ENCODE measurements at regions not wholly inside any gene's neighbourhood (a gene's known extent, or its start where the extent isn't known, plus 50 kb on each side); places are given as distances from the start of the nearest gene placed in this dataset.
"Not testable (repeated sequence)": the region's sequence is repeated elsewhere in the genome, so short reads cannot be mapped to it uniquely, and the experiment has no call there.

GRCh38 chr7:159207393-159207792, 62.7 kb upstream of the VIPR2 start:
- DNase-seq, result no peak

DNA sequence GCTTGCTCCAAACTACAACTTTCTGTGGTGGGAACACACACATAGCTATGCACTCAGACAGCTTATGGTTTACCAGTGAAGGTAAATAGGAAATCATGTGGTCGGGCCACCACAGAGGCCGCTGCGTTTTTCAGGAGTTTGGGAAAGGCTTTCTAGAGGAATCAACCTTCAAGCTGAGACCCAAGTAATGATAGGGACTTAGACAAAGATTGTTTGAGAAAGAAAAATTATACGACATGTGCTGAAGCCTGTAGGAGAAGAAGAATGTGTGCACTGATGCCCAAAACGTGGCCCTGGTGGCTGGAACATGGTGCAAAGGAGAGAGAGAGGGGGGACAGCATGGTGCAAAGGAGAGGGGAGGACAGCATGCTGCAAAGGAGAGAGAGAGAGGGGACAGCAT, 61.2 kb upstream of the VIPR2 start:
- DNase-seq, result no peak

- DNase-seq, result no peak
Observed at GRCh38 chr7:159204664-159205063, 60.0 kb upstream of the VIPR2 start.

DNA sequence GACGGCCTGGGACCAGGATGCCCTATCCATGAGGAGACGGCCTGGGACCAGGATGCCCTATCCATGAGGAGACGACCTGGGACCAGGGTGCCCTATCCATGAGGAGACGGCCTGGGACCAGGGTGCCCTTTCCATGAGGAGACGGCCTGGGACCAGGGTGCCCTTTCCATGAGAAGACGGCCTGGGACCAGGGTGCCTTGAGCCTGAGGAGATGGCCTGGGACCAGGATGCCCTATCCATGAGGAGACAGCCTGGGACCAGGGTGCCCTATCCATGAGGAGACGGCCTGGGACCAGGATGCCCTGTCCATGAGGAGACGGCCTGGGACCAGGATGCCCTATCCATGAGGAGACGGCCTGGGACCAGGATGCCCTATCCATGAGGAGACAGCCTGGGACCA, 58.6 kb upstream of the VIPR2 start:
- not testable (repeated sequence) for DNase-seq

DNA sequence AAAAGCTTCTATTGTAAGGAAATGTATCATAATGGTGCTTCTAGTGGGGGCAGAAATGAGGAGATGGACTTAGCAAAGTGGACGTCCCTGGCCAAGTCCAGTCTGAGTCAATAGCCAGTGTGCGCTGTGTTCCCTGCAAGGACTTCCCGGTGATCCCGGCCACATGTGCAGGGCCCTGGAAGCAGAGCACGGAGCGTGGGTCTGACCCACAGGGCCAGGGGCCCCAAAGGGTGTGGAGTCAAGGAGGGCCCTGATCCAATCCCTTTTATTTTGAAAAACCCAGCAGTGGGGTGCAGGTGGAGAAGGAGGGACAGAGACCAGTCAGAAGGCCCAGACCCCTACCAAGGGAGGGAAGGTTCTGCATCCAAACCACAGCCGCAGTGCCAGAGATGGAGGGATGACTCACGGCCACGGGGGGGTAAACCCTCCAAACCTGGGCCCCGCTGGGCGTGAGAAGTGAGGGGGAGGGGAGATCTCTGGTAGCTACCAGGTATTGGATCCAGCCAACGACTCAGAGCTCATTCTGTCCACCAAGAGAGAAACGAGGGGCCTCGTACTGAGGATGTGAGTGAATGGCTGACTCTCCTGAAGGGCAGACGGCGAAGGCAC, 57.2 kb upstream of the VIPR2 start:
- no peak for DNase-seq

DNA sequence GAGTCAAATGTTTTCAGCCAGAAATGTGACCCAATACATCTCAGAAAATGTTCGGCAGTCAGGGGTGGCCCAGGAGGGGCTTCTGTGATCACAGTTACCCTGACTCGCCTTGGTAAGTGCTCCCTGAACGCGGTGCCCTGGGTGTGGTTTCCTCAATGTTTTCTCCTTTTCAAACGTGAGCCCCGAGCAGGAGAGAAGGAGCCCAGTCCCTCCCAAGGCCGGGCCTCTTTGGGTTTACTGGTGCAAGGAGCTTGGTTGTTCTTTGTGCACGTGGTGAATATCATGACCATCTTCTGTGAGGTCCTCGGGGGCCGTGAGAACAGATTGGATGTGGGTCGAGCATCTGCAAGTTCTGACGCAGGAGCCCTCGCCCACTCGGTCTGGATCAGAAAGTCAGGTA, 55.8 kb upstream of the VIPR2 start:
- no peak for DNase-seq

GRCh38 chr7:159198016-159198724, 53.5 kb upstream of the VIPR2 start:
- DNase-seq, result no peak

DNA sequence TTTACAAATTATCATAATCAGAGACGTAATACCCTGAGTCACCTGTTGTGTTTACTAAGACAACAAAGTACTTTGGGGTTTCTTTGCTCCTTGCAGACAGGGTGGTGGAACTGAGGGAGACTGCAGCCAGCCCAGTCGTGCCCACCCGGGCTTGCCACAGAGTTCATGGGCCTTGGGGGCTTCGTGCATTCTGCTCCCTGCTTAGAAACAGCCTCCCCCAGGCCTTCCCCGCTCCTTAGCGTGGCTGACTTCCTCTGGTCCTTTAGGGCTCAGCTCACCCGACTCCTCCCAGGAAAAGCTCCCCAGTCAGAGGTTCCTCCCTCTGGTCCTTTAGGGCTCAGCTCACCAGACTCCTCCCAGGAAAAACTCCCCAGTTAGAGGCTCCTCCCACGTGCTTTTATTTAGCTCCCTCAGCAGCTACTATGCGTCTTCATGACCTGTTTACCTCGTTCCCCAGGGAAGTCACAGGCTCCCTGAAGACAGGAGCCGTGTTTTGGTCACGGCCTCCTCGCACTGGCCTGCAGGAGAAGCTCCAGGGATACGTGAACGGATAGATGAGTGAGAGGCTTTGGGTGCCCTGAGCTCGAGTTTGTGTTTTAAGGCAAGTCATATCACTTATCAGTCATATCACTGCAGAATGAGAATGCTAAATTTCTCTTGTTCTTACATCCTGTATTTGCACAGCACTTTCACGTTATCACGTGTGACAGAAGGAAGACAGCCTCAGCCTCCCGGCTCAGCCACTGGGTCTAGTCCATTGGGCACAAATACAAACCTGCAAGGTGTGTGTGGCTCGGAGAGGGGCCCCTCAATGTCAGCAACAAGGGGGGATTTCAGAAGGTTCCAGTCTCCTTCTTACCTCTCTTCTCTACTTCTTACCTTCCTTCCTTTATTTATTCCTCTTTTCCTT, 52.7 kb upstream of the VIPR2 start:
- DNase-seq, result no peak

DNA sequence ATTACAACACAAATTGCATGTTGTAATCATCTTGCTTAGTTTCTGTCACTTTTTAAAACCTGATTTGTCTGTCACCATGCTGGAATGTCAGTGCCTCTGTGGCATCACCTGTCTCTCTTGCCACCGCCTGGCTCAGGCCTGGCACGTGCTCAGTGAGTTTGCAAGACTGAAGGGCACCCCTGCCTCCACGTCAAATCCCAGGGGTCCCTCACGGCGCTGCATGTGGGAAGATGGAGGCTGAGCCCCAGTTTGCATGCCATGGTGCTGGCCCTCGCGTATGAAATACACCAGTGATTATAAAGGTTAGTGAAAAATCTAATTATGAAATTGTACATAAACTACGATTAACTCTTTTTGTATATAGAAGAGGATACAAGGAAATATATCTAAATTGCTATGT, 51.9 kb upstream of the VIPR2 start:
- DNase-seq, result no peak

DNA sequence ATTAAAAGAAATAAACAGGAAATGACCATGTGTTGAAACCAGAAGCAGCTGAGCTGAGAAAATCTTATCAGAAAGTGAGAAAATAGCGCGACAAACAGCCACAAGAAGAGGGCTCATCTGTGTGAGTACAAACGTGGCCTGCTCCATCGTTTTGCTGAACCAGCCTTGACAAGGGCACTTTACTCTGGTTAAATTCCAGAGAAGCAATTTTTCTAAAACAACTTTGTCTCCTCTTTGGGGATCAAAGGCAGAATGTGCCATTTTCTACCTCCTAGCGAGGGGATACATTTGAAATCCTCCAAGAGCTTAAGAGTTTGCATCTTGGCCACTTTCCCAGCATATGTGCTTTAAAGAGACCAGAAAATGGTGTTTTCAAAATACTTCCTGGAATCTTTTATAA, 51.3 kb upstream of the VIPR2 start:
- DNase-seq, result no peak
